Chondrocyte (in vitro differentiated cells): ENCODE measurements at regions not wholly inside any gene's neighbourhood (a gene's known extent, or its start where the extent isn't known, plus 50 kb on each side); places are given as distances from the start of the nearest gene placed in this dataset.

Source experiments
- DNase-seq: peaks from one replicate; pipeline ENCODE4 v3.0.0; 2021; ENCODE audit warnings: mixed read lengths, low spot score
- H3K27ac Mint-ChIP-seq: one replicate; pipeline ENCODE4 v1.8.0; 2021; ENCODE audit warnings: mild to moderate bottlenecking, moderate library complexity, mixed read lengths; ENCODE audit not compliant: unreplicated experiment
- H3K27me3 Mint-ChIP-seq: 2 replicates; pipeline ENCODE4 v1.8.0; 2021; ENCODE audit warnings: low read depth, mixed read lengths
- H3K36me3 Mint-ChIP-seq: 2 replicates; pipeline ENCODE4 v1.8.0; 2021; ENCODE audit warnings: low read depth, mixed read lengths
- H3K4me1 Mint-ChIP-seq: 2 replicates; pipeline ENCODE4 v1.8.0; 2021; ENCODE audit warnings: low read depth, mild to moderate bottlenecking, mixed read lengths
- H3K4me3 Mint-ChIP-seq: one replicate; pipeline ENCODE4 v1.8.0; 2021; ENCODE audit warnings: mild to moderate bottlenecking, moderate library complexity, mixed read lengths; ENCODE audit not compliant: unreplicated experiment
- H3K9me3 Mint-ChIP-seq: 2 replicates; pipeline ENCODE4 v1.8.0; 2021; ENCODE audit warnings: low read depth, mixed read lengths
- TF ChIP-seq, protein P1 (sequence below): fragments of 200-600 bp; sonication (generic); IDR thresholded peaks from 2 replicates; pipeline ENCODE4 v1.5.0; 2021; ENCODE audit warnings: antibody characterized with exemption, mild to moderate bottlenecking, moderate library complexity

DNA sequence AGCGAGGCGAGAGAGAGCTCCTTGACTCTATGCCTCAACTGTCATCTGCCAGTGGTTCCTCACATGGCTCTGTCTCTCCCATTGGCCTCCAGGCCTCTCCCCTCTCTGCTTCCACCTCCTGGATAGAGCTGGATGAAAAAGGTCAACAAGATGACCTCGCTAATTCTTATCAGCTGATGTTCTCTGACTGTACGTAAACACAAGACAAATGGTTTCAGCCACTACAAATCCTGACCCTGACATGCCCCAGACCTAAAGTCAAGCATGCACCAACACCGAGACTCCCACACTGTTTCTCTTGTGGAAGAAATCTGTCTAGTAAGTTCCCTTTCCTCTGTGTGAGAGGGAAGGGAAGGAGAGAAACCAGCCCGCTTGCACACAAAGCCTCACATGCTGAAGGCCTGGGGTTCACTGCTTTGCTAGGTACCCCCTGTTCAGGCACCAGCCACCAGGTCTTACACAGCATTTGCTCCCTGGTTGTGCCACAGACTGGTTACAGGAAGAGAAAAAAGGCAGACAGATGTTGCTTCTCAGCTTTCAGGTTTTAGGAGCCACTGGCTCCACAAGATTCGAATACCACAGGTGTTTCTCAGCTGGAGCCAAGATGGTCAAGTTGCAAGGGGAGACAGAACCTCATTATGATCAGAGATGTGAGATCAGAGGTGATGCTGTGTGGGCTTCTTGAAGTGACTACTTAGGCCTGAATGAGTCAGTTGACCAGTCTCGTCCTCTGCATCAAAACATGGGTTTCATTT lies 592.5 kb downstream of the CCDC171 start:
- Mint-ChIP-seq H3K36me3 (no peaks in the 10 kb centered on the region), H3K4me1 (peaks cover 34% of the 10 kb centered on the region)

GRCh38 chr9:16147726-16148125 lies 594.9 kb downstream of the CCDC171 start:
- TF ChIP-seq, protein P1, sequence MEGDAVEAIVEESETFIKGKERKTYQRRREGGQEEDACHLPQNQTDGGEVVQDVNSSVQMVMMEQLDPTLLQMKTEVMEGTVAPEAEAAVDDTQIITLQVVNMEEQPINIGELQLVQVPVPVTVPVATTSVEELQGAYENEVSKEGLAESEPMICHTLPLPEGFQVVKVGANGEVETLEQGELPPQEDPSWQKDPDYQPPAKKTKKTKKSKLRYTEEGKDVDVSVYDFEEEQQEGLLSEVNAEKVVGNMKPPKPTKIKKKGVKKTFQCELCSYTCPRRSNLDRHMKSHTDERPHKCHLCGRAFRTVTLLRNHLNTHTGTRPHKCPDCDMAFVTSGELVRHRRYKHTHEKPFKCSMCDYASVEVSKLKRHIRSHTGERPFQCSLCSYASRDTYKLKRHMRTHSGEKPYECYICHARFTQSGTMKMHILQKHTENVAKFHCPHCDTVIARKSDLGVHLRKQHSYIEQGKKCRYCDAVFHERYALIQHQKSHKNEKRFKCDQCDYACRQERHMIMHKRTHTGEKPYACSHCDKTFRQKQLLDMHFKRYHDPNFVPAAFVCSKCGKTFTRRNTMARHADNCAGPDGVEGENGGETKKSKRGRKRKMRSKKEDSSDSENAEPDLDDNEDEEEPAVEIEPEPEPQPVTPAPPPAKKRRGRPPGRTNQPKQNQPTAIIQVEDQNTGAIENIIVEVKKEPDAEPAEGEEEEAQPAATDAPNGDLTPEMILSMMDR, result no peak
- Mint-ChIP-seq H3K4me3 (no peak overlapping the region), H3K36me3 (no peaks in the 10 kb centered on the region), H3K27ac (no peak overlapping the region), H3K4me1 (peaks cover 33% of the 10 kb centered on the region), H3K27me3 (no peaks in the 10 kb centered on the region), H3K9me3 (peaks cover 3% of the 10 kb centered on the region)
- no peak for DNase-seq

More for the DNA sequence above, 592.5 kb downstream of the CCDC171 start:
- TF ChIP-seq, protein P1, result no peak
- Mint-ChIP-seq H3K27me3 (no peaks in the 10 kb centered on the region), H3K27ac (no peak overlapping the region), H3K4me3 (no peak overlapping the region), H3K9me3 (peaks cover 3% of the 10 kb centered on the region)
- no peak for DNase-seq

DNA sequence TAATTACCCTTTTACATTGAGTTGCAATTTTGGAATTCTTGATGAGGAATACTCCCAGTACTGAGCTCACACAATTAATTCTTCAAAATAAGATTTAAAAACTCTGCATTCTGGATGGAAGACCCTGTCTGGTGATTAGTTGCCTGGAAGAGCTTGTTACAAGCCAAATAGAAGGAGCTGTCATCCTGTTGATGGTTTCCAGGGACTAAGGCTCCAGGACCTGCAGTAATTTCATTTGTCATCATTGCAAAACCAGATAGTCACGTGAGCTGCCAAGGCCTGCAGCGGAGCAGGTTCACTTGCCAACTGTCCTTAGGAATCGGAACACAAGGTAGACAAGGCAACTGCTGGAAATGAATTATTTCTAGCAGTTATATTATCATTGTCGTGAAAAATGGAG lies 597.7 kb downstream of the CCDC171 start:
- Mint-ChIP-seq H3K36me3 (no peaks in the 10 kb centered on the region), H3K4me3 (no peak overlapping the region), H3K9me3 (peaks cover 3% of the 10 kb centered on the region), H3K27me3 (no peaks in the 10 kb centered on the region), H3K4me1 (peaks cover 14% of the 10 kb centered on the region), H3K27ac (no peak overlapping the region)
- no peak for DNase-seq
- TF ChIP-seq, protein P1, result no peak

GRCh38 chr9:16150938-16151650 lies 598.3 kb downstream of the CCDC171 start:
- H3K36me3 Mint-ChIP-seq, result no peaks in the 10 kb centered on the region
- no peak overlapping the region for H3K27ac Mint-ChIP-seq
- DNase-seq, result no peak
- no peaks in the 10 kb centered on the region for H3K27me3 Mint-ChIP-seq
- TF ChIP-seq, protein P1, result no peak
- peaks cover 3% of the 10 kb centered on the region for H3K9me3 Mint-ChIP-seq
- H3K4me1 Mint-ChIP-seq, result peaks cover 13% of the 10 kb centered on the region
- no peak overlapping the region for H3K4me3 Mint-ChIP-seq

DNA sequence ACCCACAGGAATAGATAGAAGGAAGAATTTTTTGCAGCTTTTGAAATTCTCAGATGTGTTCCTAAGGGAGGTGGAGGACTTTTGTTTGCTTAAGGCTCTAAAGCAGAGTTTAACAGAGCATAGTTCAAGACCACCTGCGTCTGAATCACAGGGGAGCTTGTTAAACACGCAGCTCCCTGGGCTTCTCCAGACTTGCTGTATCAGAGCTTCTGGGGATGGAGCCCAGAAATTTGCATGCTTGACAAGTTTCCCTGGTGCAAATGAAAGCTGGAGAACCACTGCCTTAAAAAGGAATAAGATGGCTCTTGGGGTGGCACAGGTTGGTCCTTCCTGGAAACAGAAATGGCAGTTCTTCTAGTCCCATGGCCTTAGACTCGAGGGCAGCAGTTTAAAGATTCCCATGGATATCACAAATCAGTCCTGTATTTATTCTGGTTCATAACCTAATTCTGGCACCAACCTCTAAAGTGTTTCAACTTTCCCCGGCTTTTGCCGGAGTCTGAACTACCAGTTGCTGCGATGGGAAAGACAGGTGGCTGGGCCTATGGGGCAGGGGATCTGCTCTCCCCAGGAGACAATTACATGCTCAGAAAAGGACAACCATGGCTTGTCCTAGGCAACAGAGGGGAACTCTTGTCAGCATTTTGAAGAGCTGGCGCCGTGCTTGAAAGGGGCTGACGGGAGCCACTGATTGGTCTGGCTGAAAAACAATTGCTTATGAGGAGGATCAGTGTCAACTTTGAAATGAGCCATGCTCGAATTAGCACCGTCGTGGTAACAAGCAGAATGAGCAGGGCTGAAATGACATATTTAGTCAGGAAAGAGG lies 599.6 kb downstream of the CCDC171 start:
- Mint-ChIP-seq H3K27me3 (no peaks in the 10 kb centered on the region), H3K27ac (no peak overlapping the region), H3K4me3 (no peak overlapping the region), H3K36me3 (no peaks in the 10 kb centered on the region), H3K4me1 (peaks cover 10% of the 10 kb centered on the region), H3K9me3 (peaks cover 3% of the 10 kb centered on the region)
- DNase-seq, result no peak
- TF ChIP-seq, protein P1, result no peak
